NCI-H2029 treated with DMSO at 0.1 percent for 48 hours (cell line): ENCODE measurements at regions not wholly inside any gene's neighbourhood (a gene's known extent, or its start where the extent isn't known, plus 50 kb on each side); places are given as distances from the start of the nearest gene placed in this dataset.

Experiments
- DNase-seq: peaks from one replicate; lab custom pipeline; 2025; lab: John Stamatoyannopoulos, UW

DNA sequence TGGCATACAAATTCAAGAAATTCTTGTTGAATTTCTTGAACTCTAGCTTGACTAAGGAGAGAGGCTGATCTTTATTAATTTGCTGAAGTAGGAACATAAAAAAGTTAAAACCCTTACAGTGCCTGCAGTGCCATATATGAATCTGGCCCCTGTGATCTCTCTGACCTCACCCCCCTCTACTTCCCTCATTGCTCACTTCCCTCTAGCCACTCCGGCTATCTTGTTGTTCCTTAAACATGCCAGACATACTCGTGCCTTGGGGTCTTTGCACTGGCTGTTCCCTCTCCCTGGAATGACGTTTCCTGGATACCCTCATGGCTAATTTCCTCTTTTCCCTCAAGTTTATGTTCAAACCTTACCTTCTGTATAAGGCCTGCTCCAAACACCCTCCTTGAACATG lies 246.3 kb upstream of the SIX2 start:
- DNase-seq: no peak

DNA sequence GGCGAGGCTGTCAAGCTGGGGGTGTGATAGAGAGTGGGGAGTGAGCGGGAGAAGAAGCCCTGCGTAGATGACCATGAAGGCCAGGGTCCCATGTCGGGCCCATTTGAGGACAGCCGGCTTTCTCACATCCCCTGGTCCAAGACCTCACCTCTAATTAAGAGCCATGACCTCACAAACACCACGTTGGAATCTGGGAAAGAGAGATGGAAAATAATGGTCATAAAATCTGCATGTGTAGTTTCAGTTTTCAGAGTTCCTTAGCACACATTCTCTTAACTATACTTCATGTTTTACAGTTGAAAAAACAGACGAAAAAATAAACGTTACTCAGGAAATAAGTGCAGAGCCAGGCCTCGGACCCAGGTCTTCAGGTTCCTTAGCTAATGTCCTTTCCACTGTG lies 244.8 kb upstream of the SIX2 start:
- DNase-seq: no peak

DNA sequence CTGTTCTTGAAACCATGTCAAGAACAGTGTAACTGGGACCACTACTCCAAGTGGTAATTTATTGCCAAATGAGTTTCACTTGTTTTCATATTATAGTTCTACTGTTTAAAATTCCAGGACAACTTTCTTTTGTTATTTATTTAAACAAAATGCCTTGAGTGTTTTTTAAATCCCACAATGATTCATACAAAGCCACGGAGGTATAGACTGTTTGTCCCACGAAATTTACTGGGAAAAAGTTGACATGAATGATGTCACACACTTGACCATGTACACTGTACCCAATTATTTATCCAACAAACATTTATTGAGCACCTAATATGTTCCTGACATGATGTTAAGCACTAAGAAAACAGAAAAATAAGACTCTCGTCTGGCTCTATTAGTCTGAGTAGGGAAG lies 243.9 kb upstream of the SIX2 start:
- no peak for DNase-seq

DNA sequence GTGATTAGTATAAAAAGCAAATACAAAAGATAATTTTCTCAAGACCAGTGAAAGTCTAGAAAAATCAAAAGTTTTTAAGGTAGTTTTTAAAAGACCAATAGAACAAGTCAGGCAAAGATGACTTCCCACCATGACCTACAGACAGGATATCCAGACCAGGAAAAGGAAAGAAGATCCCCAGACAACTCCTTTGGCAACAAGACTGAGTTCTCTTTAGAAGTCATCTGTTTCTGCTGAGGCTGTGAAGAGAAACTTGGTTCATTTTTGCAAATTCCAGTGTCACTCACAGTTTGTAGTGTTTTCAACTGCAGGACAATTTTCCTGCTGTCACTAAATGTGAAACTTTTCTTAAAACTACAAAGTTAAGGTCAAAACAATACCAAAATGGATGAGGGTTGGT lies 240.9 kb upstream of the SIX2 start:
- DNase-seq: no peak

DNA sequence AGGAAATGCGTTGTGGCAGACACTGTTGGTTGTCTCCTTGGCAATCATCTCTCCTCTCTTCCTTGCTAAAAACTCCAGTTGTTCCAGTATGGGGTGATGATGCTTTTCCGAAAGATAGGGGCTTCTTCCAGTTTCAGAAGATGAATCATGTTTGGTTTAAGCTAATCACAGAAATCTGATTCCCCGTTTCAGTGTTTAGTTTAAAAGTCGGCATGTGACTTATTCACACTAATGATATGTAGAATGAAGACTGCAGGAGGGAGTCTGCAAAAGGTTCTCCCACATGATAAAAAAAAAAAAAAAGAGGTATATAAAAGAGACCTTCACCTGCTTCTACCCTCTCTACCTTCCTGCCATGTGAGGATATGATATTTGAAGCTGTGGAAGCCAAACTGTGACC lies 239.0 kb upstream of the SIX2 start:
- DNase-seq: no peak

DNA sequence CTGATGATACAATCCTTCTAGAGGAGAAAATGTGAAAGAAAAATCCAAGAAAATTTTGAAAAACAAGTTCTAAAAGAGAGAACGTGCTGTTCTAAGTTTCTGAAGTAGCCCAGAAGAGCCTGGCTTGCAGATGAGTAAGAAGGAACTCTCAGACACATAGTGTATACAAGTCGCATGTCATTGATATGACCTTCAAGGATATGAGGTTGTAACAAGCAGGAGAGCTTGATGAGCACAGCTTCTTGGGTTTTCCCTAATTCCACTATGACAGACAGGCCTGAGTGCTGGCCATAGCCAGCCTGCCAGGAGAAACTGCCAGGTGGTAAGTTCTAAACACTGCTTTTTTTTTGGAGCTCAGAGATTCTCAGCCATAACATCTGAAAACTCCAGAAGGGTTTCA lies 235.7 kb upstream of the SIX2 start:
- no peak for DNase-seq

DNA sequence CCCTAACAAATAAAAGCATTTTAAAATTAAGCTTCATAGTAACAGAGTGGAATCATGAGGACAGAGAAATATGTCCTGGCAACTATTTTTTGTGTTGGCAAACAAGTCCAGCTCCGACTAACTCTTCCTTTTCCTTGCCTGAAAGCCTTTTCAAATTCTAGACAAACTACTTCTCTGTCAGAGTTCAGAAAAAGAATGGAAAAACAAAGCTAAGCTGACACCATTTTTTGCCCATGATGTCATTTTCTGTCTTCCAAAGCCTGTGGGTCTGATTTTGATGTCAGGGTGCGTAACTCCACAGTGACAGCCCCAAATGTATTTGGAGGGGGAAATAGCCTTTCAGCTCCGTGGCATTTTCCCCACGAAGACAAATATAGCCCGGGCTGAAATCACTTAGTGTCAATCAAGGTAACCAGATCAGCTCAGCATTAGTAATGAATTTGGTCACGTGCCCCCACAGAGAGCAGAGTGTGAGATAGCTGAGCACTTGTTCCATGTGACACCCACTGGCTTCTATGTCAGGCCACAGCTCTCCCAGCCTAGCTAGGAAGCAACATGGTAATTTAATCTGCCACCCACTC lies 233.0 kb upstream of the SIX2 start:
- DNase-seq: peak; percentile 20

DNA sequence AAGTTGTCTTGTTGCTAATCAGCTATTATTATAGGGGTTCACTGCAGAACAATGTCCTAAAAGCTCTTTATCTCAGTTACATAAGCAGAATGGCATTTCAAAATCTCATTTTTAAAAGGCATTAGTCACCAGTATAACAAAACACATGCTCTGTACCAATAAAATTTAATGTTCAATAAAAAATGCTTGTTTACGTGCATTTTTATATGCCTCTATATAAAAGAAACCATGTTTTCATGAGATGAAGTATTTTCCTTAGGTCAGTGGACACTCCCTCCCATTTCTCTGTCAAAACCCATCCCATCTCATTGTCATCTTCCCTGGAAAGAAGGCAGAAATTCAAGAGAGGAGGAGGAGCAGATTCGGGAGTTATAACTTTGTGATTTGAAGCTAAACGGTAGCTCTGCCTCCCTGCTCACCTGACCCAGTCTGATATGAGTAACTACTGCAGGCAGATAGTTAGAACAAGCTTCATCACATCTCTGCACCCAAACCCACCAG lies 231.9 kb upstream of the SIX2 start:
- DNase-seq: no peak

DNA sequence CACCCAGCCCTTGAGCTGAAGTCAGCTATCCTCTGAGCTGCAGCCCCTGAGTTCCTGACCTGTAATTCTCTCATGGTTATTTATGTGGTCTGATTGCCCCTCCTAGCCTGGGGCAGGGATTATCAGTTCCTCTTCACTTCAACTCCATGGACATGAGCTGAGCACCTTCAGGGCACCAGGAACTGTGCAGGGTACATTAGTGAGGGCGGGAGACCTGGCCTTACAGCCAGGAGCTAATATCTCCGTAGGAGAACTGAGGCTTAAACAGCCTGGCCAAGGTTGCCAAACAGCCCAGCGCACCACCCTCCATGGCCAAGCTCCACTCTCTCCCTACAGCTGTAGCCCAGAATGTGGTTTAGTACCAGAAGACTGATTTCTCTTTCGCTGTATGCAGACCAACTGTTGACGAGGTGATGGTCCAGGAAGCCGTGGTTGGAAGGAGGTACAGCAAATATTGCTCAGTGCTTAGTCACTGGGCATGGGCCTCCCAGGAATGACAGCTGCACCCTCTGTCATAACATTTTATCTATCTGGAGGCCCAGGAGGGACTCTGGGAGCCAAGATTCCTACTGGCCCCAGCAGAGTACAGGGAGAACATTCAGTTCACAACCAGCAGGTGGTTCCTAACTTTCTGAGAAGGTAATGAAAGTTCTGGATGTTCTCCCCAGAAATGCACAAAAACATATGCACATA lies 228.7 kb upstream of the SIX2 start:
- no peak for DNase-seq

DNA sequence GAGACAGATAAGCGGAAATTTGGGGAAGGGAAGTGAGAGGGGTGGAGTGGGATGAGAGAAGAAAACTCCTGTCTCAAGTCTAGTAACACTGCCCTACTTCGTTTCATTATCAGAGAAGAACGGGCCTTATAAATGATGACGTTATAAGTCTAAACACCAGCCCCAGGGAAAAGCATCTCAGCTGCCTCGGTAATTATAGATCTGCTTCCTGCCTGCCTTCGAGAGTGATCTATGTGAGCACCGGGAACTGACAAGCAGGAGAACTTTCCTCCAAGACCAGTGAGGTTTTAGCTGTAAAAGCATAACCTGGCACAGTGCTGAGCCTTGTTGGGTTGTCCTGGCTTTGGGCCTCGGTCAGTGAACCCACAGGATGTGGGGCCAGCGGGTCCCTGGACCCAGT lies 227.9 kb upstream of the SIX2 start:
- DNase-seq: no peak

DNA sequence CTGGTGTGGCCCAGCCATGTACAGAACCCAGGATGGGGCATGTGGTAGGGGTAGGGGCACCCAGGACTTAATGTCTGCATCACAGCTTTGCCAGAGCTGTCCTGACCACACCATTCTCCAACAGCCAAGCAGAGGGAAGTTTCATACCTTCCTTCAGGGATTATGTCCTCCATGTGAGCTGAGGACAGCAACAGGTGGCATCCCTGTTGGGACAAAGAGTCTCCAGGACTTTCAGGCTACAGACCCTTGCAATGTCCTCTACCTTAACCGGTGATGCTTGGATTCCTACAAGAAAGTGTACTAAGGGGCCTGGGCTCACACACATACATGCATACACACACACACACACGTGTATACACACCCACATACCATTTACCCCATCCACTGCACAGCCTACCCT lies 227.0 kb upstream of the SIX2 start:
- no peak for DNase-seq

DNA sequence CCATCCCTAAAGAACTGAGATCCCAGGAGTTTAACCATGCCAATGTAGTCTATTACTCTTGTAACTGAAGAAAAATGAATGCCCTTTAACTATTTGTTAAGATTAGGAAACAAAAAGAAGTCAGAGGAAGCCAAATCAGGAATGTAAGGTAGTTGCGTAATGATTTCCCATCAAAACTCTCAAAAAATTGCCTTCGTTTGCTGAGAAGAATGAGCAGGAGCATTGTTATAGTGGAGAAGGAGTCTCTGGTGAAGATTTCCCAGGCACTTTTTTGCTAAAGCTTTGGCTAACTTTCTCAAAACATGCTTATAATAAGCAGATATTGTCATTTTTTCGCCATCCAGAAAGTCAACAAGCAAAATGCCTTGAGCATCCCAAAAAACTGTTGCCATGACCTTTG lies 224.0 kb upstream of the SIX2 start:
- DNase-seq: no peak

DNA sequence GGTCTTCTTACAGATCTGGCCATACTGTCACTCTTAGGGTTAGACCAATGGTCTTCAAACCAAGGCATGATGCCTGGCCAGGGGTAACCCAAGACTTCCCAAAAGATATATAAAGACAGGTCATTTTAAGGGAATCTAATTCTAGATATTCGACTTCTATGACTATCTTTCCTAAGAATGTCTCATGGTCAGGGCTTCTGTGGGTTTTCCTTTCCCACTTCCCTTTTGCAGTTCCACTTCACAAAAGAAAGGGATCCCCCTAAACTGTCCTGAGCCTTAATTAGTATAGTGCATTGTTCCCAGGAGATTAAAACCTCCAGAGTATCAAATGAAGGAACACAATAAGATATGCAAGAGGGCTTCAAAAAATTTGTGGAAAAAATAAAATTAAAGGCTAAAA lies 223.6 kb upstream of the SIX2 start:
- DNase-seq: no peak

DNA sequence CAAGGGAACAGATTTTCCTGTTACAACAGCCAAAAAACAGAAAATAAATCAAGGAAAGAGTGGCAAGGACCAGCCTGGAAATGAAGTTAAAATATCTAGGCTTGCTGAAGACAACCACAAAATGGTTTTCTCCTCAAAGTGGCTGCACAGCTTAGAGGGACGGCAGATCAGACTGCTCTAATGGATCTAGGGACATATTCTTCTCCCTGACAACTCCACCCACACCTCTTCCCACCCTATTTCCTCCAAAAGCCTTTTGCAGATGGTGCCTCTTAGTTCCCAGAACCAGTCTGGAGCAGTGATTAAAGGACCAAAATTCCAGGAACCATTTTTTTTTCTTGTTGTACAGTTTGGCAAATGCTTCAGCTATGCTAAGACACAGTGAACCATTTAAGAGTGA lies 220.2 kb upstream of the SIX2 start:
- no peak for DNase-seq

DNA sequence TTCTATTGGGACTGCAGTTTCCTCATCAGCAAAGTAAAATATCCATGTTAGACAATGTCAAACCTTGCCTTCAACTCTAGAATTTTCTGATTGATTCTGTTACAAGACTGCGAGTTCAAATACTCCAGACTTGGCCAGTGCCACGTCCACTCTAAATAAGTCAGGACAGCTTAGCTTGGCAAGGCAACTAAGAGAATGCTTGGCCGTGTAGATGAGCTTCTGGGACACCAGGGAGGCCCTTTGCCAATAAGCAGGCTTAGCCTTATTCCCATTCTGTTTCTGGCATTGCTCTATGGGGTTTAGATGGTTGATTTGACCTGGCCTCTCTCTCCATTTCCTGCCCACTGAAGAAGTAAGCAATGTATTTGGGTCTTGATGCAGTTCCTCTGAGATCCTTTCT lies 218.1 kb upstream of the SIX2 start:
- no peak for DNase-seq

DNA sequence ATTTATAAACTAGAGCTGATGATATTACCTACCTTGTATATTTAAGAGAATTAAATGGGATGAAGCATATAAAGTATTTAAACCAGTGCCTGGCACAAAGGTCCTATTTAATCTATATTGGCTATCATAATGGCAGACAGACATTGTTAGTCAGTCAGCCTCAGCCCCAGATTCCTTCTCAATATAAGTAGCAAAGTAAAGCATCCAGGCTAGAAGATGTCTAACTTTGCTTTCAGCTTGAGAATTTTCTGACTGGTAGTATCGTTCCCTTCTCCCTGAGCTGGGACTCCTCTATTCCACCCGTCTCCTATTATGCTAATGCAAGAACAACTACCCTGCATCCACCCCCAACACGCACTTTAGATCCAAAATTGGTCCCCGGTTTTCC lies 215.7 kb upstream of the SIX2 start:
- no peak for DNase-seq

DNA sequence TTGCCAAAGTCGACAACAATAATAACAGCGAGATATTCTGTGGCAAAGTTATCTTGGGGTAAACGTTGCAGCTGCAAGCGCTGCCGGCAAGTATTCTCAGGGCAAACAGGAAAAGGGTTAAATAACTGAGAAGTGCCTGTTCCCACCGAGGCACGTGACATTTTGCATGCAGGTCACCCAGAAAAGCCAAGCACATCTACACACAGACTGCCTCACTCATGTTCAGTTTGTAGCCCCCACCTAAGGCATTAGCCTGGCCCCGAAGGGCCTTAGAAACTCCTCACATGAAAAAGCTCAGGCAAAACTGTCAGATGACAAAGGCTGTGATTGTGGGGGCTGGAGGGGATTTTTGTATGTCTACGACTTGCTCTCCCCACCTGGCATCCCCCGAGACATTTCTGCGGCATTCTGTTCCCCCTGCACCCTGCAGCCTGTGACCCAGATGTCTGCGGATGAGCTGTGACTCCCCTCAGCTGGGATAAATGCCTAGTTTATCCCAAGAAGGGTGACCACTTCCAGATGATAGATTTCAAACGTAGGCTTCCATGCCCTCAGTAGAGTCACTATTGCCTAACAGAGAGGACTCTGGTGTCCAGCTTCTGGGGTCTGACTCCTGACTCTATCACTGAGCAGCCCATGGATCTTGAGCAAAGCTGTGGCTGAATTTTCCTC lies 215.2 kb upstream of the SIX2 start:
- no peak for DNase-seq

DNA sequence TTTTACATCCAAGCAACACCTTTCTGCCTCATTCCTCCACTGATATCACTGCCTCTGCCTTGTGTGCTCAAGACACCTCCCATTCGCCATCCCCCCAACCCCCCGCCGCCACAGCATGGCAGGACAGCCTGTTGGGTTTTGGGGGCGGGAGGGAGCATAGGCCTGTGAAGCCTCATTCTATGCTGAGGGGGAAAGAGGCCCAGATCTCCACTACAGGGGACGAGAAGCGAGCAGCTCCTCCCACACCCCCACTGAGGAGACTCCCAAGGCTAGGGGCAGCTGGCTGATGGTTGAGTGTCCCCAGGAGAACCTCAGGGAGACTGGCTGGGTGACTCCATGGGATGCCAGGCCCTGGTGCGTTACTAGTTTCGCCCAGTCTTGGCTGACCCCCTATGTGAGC lies 214.3 kb upstream of the SIX2 start:
- DNase-seq: no peak

DNA sequence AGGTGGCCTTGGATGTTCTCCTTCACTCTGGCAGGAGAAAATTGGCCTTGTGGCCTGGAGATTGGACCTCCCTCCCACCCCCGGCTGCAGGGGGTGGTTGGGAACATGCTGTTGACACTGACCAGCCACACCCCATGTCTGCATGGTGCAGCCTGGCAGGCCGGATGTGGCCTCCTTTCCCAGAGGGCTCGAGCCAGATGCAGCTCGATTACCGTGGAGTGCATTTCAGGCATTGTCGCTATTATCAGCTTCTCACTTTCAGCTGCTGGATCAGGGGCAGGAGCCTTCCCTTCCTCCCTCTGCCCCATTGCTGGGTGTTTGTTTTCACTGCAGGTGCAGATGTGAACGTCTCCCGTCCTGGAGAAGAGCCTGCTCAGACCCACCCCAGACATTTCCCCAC lies 211.0 kb upstream of the SIX2 start:
- DNase-seq: peak; percentile 38

DNA sequence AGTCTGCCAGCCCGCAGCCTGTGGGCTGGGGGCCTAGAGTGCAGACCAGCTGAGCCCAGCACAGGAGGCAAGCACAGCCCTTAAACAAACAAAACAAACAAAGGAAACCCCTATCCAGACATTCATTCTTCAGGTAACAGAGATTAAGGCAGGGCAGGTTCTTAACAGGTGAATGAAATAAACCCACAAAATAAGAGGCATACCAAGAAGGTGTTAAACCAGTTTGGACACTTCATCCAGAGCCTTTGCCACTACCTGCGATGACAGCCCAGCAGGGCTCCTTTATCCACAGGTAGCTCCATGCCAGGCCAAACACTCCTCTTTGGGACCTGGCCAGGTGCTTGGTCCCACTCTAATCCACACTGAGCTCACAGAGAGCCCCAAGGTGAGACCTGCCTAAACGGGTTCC lies 209.7 kb upstream of the SIX2 start:
- peak; percentile 87 for DNase-seq

DNA sequence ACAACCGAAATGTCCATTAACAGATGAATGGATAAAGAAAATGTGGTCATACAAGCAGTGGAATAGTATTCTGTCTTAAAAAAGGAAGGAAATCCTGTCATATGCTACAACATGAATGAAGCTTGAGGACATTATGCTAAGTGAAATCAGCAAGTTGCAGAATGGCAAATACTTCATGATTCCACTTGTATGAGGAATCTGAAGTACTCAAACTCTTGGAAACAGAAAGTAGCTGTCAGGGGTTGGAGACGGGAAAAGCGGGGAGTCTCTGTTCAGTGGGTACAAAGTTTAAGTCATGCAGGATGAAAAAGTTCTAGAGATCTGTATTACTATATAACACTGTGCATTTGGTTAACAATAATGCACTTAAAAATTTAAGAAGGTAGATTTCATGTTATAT lies 209.0 kb upstream of the SIX2 start:
- no peak for DNase-seq

DNA sequence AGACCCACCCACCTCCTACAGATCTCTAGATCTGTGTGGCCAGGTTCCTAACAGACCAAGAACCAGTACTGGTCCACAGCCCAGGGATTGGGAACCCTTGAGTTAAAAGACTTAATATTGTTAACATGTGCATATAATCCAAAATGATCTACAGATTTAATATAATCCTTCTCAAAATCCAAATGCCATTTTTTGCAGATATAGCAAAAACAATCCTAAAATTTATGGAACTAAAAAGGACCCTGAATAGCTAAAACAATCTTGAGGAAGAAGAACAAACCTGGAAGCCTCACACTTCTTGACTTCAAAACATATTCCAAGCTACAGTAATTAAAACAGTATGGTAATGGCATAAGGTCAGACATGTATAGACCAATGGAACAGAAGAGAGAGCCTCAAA lies 206.9 kb upstream of the SIX2 start:
- no peak for DNase-seq

DNA sequence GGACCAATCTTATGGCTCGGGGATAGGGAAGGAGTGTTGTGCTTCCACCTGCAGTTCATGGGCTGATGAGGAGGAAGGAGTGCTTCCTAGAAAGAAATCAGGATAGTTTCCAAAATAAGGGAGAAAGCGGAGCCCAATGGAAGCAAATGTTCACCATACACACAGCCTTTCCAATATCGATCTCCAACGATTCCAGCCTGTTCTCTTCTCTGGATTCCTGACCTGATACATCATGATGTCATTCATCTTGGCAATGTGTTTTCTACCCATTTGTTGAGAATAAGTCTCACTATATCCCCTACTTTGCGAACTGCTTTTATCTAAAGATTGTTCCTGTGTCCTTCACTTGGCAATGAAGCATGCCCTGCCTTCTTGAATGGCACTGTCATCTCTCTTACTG lies 205.3 kb upstream of the SIX2 start:
- DNase-seq: no peak
